Brain microvascular endothelial cell (primary cell): ENCODE measurements at regions not wholly inside any gene's neighbourhood (a gene's known extent, or its start where the extent isn't known, plus 50 kb on each side); places are given as distances from the start of the nearest gene placed in this dataset.

Experiments used
- DNase-seq: peaks from one replicate; pipeline ENCODE4 v3.0.0-alpha.2; 2020
- H3K27ac ChIP-seq: fragments of 250-450 bp; sonication (Bioruptor Pico); 2 replicates; pipeline ENCODE4 v1.5.1; 2020; ENCODE audit warnings: mild to moderate bottlenecking, moderate library complexity
- H3K27me3 ChIP-seq: fragments of 250-450 bp; sonication (Bioruptor Pico); replicated peaks from 2 replicates; pipeline ENCODE4 v1.5.1; 2020; ENCODE audit warnings: mild to moderate bottlenecking
- H3K36me3 ChIP-seq: fragments of 250-450 bp; sonication (Bioruptor Pico); replicated peaks from 2 replicates; pipeline ENCODE4 v1.5.1; 2020; ENCODE audit warnings: mild to moderate bottlenecking
- H3K4me3 ChIP-seq: 2 replicates; pipeline ENCODE4 v1.5.1; 2011; ENCODE audit warnings: low read depth, mild to moderate bottlenecking, control low read depth, low read length, moderate library complexity
- CTCF ChIP-seq: IDR thresholded peaks from 2 replicates; pipeline ENCODE4 v1.5.1; 2011; ENCODE audit warnings: low read depth, mild to moderate bottlenecking, moderate library complexity, low read length, control low read depth, inconsistent platforms; ENCODE audit errors: missing control alignments
- in situ Hi-C: cut with HindIII; loops from 2 replicates; pipeline ENCODE4 v1.10.0; 2017; ENCODE audit warnings: low sequenced_read_pairs, low pct_ligation_motif_present

GRCh38 chr2:182522972-182523473 is 96.2 kb upstream of the PDE1A start:
- no peak for TF ChIP-seq CTCF
- in situ Hi-C loops = no loop called here
- DNase-seq = no peak
- Histone ChIP-seq H3K36me3 (no peaks in the 10 kb centered on the region), H3K4me3 (no peak overlapping the region), H3K27ac (no peak overlapping the region), H3K27me3 (no peaks in the 10 kb centered on the region)

- DNase-seq = no peak
- Histone ChIP-seq H3K4me3 (no peak overlapping the region), H3K27ac (no peak overlapping the region), H3K27me3 (no peaks in the 10 kb centered on the region), H3K36me3 (no peaks in the 10 kb centered on the region)
- TF ChIP-seq CTCF = no peak
- in situ Hi-C loops = no loop called here
Observed at GRCh38 chr2:182530636-182531035, 103.8 kb upstream of the PDE1A start.

DNA sequence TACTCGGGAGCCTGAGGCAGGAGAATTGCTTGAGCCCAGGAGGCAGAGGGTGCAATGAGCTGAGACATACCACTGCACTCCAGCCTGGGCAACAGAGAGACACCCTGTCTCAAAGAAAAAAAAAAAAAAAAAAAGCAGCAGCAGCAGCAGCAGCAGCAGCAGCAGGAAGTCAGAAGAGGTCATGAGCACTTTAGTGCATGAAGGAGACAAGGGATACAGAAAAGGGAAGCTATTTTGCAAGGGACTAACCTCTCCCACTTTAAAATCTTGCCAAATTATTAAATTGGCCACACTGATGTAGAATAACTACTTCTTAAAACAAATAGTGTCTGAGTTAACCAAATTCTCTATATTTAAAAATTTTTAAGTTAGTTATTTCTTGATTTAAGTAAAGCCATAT is 113.4 kb upstream of the PDE1A start:
- Histone ChIP-seq H3K27ac (no peak overlapping the region), H3K27me3 (no peaks in the 10 kb centered on the region), H3K4me3 (no peak overlapping the region), H3K36me3 (no peaks in the 10 kb centered on the region)
- TF ChIP-seq CTCF = no peak
- in situ Hi-C loops = no loop called here
- no peak for DNase-seq

DNA sequence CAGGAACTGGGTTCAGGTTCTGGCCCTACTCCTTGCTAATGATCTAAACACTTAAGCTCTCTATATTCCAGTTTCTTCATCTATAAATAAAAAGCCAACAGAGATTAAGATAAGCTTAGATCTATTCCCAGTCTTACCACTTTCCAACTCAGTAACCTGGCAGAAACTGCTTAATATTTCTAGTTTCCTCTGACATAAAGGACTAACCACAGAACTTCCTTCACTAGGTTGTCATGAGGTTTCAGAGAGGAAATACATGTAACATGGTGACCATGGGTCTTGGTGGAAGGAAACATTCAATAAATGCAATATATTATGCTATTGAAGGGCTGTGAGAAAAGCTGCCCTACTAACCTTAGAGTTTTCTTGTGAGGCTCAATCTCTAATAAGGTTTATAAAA is 114.4 kb upstream of the PDE1A start:
- H3K4me3 ChIP-seq = no peak overlapping the region
- H3K36me3 ChIP-seq = no peaks in the 10 kb centered on the region
- no peaks in the 10 kb centered on the region for H3K27me3 ChIP-seq
- H3K27ac ChIP-seq = no peak overlapping the region
- in situ Hi-C loops = no loop called here
- no peak for TF ChIP-seq CTCF
- DNase-seq = no peak

- Histone ChIP-seq H3K27ac (no peak overlapping the region), H3K4me3 (no peak overlapping the region), H3K27me3 (no peaks in the 10 kb centered on the region), H3K36me3 (no peaks in the 10 kb centered on the region)
- TF ChIP-seq CTCF = no peak
- in situ Hi-C loops = no loop called here
- peak; percentile 11 for DNase-seq
Observed at GRCh38 chr2:182542501-182543258, 115.8 kb upstream of the PDE1A start.
